Transverse colon (tissue), 3 donors: ENCODE measurements at regions not wholly inside any gene's neighbourhood (a gene's known extent, or its start where the extent isn't known, plus 50 kb on each side); places are given as distances from the start of the nearest gene placed in this dataset.

Experiments used
- CTCF ChIP-seq, 5 experiments: fragments of 200-600 bp in 3 of 5; fragments of 450-650 bp in 2 of 5; sonication (generic) in 3 of 5; IDR thresholded peaks; 1 replicate in 2 of 5; 2 replicates in 3 of 5; pipeline ENCODE4 v1.5.1; 2016 to 2017; ENCODE audit warnings: antibody characterized with exemption in 5 of 5, inconsistent platforms in 3 of 5, mild to moderate bottlenecking in 2 of 5, moderate library complexity in 1 of 5
- EP300 ChIP-seq: sonication (generic); formaldehyde crosslinking; IDR thresholded peaks from one replicate; pipeline ENCODE4 v1.6.1; 2017; ENCODE audit warnings: antibody characterized with exemption, low read depth
- POLR2A ChIP-seq: fragments of 450-650 bp; IDR thresholded peaks from one replicate; pipeline ENCODE4 v1.6.1; 2016; ENCODE audit warnings: antibody characterized with exemption, mild to moderate bottlenecking, moderate library complexity

GRCh38 chr5:172540099-172540870, 86.0 kb upstream of the SH3PXD2B start:
- TF ChIP-seq CTCF (IDR thresholded peaks at IDR 0.05) (no peak), EP300 (no peak), POLR2A (no peak)
